GM18502 (cell line): ENCODE measurements at regions not wholly inside any gene's neighbourhood (a gene's known extent, or its start where the extent isn't known, plus 50 kb on each side); places are given as distances from the start of the nearest gene placed in this dataset.

Source experiments
- ATAC-seq: cut with Tn5 transposase; IDR thresholded peaks from one replicate; pipeline ENCODE4 v1.9.1; 2021; ENCODE audit warnings: mild to moderate bottlenecking; ENCODE audit not compliant: unreplicated experiment, poor library complexity

DNA sequence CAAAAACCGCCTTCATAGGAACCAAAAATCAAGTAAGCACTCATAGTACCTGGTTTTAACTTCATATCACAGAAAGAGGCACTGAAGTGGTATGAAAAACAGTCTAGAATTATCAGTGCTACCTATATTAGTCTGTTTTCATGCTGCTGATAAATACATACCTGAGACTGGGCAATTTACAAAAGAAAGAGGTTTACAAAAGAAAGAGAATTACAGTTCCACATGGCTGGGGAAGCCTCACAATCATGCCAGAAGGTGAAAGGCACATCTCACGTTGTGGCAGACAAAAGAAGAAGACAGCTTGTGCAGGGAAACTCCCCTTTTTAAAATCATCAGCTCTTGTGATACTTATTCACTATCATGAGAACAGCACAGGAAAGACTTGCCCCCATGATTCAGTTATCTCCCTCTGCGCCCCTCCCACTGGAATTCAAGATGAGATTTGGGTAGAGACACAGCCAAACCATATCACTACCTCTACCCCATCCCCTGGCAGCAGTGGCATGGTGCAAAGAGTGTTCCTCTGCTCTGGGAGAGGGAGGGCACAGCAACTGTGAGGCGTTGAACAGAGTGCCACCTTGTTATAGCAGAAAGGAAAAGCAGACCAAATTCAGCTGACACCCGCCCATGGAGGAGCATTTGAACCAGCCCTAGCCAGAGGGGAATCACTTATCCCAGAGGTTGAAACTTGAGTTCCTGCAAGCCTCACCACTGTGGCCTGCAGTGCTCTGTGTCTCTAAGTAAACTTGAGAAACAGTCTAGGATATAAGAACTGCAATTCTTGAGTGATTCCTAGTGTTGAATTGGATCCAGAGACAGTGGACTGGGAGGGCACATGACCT, 61.9 kb upstream of the PTPRZ1 start:
- no peak for ATAC-seq

DNA sequence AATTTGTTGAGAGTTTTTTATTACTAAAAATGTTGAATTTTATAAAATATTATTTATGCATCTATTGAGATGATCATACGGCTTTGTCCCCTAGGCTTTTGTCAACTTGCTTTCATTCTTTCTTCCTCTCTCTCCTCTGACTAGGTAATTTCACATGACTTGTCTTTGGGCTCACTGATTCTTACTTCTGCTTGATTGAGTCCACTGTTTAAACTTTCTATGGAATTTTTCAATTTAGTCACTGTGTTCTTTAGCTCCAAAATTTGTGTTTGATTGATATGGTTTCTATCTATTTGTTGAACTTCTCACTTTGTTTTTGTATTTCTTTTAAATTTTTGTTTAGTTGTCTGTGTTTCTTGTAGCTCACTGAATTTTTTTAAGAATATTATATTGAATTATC, 65.9 kb upstream of the PTPRZ1 start:
- ATAC-seq: no peak

DNA sequence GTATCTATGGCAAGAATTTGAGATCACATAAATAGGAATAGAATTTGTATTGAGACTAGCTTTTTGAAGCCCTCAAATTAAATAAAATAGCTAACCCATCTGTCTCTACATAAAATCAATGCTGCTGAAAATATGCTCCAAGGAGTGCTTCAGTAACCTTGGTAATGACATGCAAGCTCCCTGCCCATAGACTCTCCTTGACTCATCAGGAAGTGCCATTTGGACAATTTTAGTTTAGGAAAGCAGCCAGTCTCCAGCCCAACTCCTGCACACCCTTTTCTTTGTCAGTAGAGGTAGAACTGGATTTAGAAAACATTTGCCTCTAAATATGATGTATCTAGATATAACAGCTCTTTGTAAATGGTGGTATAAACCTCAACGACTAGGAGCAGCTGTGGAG, 69.9 kb upstream of the PTPRZ1 start:
- no peak for ATAC-seq

DNA sequence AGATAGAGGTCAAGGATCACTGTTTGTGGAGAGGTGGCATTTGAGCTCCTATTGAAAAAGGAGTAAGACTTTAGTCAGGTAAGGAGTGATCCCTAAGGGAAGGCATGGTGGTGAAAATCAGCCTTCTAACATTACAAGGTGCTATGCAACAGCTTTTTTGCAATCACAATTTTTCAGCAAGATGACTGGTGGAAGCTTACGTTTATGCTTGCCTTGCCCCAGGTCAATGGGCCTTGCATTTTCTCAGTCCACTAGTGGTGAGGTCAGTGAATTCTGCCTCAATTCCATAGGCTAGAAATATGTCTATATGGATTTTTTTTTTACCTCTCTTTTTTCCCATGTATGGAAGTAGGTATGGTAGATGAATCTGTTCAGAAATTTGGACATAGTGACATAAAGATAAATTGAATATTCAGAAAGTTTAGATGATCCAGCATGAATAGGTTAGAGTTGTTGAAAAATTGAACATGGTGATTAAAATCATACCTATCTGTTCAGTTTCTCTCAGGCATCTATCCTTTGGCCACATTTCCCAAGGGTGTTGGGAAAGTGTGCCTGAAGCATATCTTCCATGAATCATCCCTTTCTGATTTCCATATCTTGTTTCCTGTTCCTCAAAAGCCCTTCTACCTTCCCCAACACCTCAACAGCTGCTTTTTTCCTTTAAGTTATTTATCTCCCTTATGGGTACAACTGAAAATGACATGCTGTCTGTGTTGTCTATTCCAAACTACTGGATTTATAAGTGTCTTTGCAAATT, 71.9 kb upstream of the PTPRZ1 start:
- no peak for ATAC-seq

- no peak for ATAC-seq
Observed at GRCh38 chr7:121798896-121799295, 74.1 kb upstream of the PTPRZ1 start.

DNA sequence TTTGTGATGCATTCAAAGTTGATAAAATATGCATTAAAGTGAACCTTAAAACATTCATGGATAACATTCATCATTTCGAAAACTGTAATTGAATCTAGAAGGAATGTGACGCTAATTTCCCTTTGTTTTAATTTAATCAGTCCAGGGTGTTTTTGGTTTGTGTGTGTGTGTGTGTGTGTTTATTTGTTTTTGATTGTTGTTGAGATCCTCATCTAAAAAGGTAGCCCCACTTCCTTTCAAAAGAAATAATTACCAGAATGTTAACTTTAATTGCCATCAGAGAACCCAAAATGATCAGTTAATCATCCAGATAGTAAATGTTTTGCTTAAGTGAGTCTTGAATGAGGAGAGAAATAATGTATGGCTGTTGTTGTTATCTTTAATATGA, 74.5 kb upstream of the PTPRZ1 start:
- ATAC-seq: no peak

- ATAC-seq: no peak
Observed at GRCh38 chr7:121797657-121798452, 75.1 kb upstream of the PTPRZ1 start.

DNA sequence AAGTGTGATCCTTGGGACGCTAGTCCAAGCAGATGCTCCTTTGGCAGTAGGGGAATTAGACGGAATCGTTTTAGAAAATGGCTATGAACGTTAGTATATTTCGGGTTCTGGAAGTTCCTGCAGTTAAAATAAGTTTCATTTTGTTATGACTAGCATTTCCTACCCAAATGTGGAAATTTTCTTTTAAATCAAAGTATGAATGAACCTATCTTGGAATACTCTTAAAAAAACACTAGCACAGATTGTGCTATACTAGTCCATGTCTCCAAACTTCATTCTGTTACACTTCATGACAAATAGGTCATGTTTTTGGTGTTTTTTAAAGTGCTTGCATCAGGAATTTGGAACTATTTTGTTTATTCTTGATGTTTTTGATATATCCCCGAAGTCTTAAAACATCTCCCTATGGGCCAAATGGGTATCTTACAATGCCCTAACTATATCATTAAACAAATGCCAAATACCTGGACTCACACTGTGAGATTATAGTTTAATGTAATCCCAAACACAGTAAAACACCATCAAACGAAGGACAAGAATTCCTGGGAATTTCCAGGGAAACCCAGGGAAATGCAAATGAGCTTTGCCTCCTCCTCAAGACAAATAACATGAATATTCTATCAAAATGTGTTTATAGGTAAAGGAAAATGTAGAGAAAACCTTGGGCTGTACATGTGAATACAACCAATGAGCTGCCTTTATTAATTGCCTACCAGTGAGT, 75.9 kb upstream of the PTPRZ1 start:
- ATAC-seq: no peak

DNA sequence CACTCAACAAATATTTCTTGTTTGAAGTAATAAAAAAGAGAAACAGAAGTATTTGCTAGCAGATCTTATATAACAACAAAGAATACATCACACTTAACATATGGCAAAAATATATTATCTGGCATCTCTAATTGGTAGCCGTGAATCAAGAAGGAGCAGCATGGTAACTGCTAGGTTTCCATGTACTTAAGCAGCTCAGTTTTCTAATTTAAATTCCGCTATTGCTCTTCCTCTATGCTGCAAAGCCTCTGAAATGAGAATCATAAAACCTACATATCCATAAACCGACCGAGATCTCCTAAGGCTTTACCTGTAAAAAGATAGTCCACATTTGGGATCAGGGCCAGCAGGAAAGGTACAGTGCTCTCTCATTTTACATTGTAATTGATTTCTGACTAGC, 76.6 kb upstream of the PTPRZ1 start:
- no peak for ATAC-seq

DNA sequence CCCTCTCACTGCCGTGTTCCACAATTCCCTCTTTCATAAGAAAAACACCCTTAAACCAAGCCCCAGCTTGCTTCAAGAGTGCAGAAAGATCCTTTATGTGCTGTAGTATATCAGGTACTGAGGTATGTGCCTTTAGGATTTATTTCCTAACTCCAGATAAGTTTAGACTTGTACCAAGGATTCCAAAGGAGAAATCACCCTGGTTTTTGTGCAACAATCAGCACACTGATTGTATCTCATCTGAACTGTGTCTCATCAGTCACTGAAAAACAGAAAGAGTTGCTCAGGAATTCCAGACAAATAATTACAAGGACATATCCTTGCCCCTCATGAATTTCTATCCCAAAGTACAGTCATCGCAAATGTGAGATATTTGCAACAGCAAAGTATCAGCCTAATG, 77.2 kb upstream of the PTPRZ1 start:
- ATAC-seq: no peak

- ATAC-seq: no peak
Observed at GRCh38 chr7:121793716-121794115, 79.2 kb upstream of the PTPRZ1 start.

DNA sequence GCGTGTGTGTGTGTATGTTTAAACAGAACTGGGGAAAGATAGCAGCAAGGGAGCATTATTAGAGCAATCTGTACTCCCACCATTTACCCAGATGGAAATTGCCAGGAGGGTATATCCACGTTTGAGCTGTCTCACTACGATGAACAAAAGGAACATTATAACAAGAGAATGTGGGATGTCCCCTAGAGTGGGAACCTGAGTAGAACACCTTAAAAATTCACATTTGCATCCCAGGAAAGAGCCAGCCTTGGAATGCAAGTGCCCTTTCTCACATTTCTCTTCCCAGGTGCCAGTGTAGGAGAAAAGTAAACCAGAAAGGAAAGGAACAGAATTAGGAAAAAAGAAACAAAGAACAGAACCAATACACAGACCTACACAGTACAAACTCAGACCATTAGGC, 95.3 kb upstream of the PTPRZ1 start:
- ATAC-seq: no peak

DNA sequence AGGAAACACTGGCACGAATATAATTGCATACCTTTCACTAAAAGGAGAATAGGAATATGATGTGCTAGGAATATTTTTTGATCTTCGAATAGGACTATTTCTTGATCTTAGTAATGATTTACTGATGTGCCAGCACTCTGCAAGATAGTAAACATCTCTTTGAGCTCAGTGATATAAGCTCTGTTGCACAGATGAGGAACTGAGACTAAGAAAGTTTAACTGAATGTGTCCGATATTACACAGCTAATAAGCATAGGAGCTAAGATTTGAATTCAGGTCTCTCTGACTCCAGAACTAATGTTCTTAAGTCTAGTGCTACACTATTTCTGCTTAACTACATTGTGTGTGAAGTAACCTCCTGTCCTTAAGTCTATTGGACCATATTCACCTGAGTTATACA, 98.4 kb upstream of the PTPRZ1 start:
- ATAC-seq: peak; percentile 64

DNA sequence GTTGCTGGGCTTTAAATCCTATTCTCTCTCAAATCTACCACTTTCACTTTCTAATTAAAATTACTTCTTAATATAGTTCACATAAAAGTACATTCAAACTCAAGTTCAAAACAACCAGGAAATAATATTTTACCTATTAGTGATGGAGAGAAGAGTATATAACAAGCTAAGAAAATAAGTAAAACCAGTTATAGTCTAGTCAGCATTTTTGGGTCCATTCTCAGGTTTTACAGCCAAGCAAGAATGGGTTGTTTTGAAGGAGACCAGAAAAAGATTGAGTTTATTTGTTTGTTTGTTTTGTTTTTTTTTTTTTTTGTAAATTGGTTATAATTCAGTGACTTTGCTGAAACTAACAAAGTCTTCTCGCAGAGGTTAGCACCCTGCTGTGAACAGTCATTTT, 106.3 kb upstream of the PTPRZ1 start:
- no peak for ATAC-seq

GRCh38 chr7:121761399-121761798, 111.6 kb upstream of the PTPRZ1 start:
- no peak for ATAC-seq

DNA sequence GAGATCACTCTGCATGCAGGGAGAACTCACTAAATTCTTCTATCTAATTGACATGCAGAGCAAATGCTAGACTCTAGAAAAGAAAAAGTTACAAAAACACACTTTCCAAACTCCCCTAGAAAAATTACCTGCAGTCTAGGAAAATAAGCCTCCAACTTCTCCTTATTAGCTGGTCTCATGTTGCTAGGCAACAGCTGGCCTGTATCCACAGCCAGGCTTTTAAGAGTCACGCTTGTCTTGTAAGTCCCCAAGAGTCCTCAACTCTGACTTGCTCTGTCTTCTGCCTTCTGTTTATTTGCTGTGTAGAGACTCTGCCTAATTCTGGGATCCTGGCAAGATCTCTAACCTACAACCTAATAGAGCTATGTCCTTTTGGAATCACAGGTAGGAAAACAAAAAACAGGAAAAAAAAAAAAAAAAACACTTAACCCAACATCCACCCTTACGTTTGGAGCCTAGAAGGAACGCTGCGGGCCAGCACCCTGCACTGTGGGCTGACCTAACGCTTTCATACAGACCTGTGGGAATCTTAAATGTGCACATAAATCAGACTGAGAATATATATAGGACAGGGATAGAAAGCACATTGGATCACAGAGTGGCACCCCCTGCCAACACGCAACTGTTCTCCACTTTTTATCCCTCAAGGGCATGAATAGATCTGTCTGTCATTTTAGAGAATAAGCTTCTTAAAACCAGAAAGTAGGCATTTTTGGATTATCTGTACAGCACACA, 117.0 kb upstream of the PTPRZ1 start:
- no peak for ATAC-seq

DNA sequence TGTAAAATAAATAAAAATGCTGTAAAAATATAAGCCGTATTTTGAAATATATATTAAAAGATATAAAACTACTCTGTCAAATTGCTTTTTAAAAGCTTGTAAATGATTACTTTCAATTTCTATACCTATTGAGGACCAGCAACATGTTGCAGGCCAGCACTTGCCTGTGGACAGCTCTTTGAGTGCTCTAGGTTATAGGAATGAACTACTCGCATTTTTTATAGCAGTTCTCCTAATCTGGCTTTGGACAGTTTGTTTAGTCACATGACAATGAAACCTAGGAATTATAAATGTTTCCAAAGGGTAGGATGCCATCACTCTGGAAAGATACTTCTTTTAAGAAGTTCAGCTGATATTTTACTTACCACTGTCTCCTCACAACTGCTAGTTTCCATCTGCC, 117.7 kb upstream of the PTPRZ1 start:
- ATAC-seq: no peak

DNA sequence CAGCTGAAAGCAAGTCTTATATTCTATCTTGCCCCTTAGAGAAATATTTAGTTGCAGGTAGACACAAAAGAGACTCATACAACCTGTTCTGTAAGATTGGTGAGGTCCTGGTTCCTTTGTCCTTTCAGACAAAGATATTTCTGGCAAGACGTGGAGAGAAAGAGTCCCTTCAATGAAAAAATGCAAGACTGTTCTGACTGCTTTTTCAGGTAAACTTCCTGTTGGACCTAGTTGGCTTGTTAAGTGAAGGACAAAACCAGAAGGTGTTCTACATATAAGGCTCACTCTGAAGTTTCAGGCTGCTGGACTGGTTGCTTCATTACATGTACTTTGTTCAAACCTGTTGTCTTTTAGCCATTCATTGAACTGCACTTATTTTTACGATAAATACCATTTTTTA, 119.0 kb upstream of the PTPRZ1 start:
- ATAC-seq: no peak

DNA sequence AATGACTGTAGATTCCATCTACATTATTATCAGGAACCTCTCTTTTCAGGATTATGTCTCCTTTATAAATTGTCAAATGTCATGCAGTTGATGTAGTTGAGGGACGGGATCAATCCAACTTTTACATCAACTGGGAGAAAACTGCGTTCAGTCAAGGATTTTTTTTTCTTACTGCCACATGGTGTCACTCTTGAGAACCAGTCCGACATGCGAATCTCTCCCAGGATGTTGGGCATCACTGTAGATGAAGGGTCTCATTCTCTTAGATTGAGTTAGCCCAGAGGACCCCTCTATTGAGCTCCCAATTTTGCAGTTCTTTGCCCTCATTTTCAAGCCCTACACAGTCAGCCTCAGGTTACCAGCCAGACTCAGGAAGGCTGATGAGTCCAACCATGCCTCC, 120.3 kb upstream of the PTPRZ1 start:
- no peak for ATAC-seq

DNA sequence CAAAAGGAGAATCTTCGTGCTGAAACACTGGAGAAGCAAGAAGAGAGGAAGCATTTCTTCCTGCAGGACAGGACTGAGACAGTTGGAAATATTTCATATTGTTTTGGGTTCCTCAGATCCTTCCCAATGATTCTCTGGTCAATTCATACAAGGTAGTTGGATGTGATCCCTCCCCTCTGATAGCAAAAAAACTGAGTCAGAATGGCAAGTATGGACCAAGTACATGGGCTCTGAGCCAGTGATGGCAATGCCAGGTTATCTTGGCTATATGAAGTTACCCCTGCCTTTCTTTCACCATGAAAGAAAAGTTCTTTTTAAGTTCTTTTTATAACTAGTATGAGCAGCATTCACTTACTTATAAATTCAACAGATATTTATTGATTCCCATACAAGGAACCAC, 124.4 kb upstream of the PTPRZ1 start:
- no peak for ATAC-seq
